OCI-LY1 (cell line): ENCODE measurements at regions not wholly inside any gene's neighbourhood (a gene's known extent, or its start where the extent isn't known, plus 50 kb on each side); places are given as distances from the start of the nearest gene placed in this dataset.

Experiments
- CTCF ChIP-seq: fragments of 200-600 bp; sonication (generic), shearing (Covaris generic); IDR thresholded peaks from 2 replicates; pipeline ENCODE4 v1.5.1; 2017; ENCODE audit warnings: mild to moderate bottlenecking, antibody characterized with exemption, low read length, moderate library complexity, mixed read lengths
- EZH2 ChIP-seq: fragments of 200-600 bp; sonication (generic), shearing (Covaris generic); IDR thresholded peaks from 2 replicates; pipeline ENCODE4 v1.8.0; 2017; ENCODE audit warnings: borderline replicate concordance, mixed run types, mild to moderate bottlenecking, antibody characterized with exemption, low read length, moderate library complexity, mixed read lengths

GRCh38 chr10:4265964-4266363 lies 481.0 kb upstream of the KLF6 start:
- TF ChIP-seq CTCF, result no peak
- no peak for TF ChIP-seq EZH2
